ENCODE measurements at regions not wholly inside any gene's neighbourhood (a gene's known extent, or its start where the extent isn't known, plus 50 kb on each side); places are given as distances from the start of the nearest gene placed in this dataset.

GRCh38 chr21:22346576-22346975 lies 1348.4 kb downstream of the NCAM2 start:
- TF ChIP-seq, protein P1, sequence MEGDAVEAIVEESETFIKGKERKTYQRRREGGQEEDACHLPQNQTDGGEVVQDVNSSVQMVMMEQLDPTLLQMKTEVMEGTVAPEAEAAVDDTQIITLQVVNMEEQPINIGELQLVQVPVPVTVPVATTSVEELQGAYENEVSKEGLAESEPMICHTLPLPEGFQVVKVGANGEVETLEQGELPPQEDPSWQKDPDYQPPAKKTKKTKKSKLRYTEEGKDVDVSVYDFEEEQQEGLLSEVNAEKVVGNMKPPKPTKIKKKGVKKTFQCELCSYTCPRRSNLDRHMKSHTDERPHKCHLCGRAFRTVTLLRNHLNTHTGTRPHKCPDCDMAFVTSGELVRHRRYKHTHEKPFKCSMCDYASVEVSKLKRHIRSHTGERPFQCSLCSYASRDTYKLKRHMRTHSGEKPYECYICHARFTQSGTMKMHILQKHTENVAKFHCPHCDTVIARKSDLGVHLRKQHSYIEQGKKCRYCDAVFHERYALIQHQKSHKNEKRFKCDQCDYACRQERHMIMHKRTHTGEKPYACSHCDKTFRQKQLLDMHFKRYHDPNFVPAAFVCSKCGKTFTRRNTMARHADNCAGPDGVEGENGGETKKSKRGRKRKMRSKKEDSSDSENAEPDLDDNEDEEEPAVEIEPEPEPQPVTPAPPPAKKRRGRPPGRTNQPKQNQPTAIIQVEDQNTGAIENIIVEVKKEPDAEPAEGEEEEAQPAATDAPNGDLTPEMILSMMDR (IDR thresholded peaks at IDR 0.05): no peak
- TF ChIP-seq POLR2A (IDR thresholded peaks at IDR 0.05): no peak

All from uterus (tissue), 2 donors.